Neuronal stem cell (in vitro differentiated cells): ENCODE measurements at regions not wholly inside any gene's neighbourhood (a gene's known extent, or its start where the extent isn't known, plus 50 kb on each side); places are given as distances from the start of the nearest gene placed in this dataset.

Experiments used
- DNase-seq: peaks from one replicate; pipeline ENCODE4 v3.0.0-alpha.2; 2013; ENCODE audit warnings: low spot score
- H2AFZ ChIP-seq: one replicate; pipeline ENCODE4 v1.6.1; 2013; ENCODE audit warnings: mild to moderate bottlenecking, low read length, inconsistent platforms
- H2AK5ac ChIP-seq: 2 replicates; pipeline ENCODE4 v1.6.1; 2013; ENCODE audit warnings: low read depth, mild to moderate bottlenecking, inconsistent platforms, low read length, moderate library complexity, mixed read lengths
- H2BK120ac ChIP-seq: 2 replicates; pipeline ENCODE4 v1.6.1; 2013; ENCODE audit warnings: low read depth, mild to moderate bottlenecking, inconsistent platforms, low read length, moderate library complexity, mixed read lengths
- H2BK12ac ChIP-seq: one replicate; pipeline ENCODE4 v1.6.1; 2013; ENCODE audit warnings: low read length, inconsistent platforms
- H2BK15ac ChIP-seq: 2 replicates; pipeline ENCODE4 v1.6.1; 2013; ENCODE audit warnings: mild to moderate bottlenecking, low read length, inconsistent platforms, mixed read lengths
- H2BK5ac ChIP-seq: one replicate; pipeline ENCODE4 v1.6.1; 2013; ENCODE audit warnings: inconsistent platforms, mild to moderate bottlenecking, low read length, moderate library complexity
- H3K14ac ChIP-seq: one replicate; pipeline ENCODE4 v1.6.1; 2013; ENCODE audit warnings: low read length, inconsistent platforms
- H3K18ac ChIP-seq: 2 replicates; pipeline ENCODE4 v1.6.1; 2013; ENCODE audit warnings: low read length, inconsistent platforms
- H3K23ac ChIP-seq: 2 replicates; pipeline ENCODE4 v1.6.1; 2013; ENCODE audit warnings: low read depth, mild to moderate bottlenecking, mixed read lengths, low read length, inconsistent platforms; ENCODE audit not compliant: poor library complexity
- H3K27ac ChIP-seq: replicated peaks from 3 replicates; pipeline ENCODE4 v1.5.1; 2013; ENCODE audit warnings: low read length, inconsistent platforms
- H3K27me3 ChIP-seq, 3 experiments: 2 replicates each; pipeline ENCODE4 v1.6.1; 2013; ENCODE audit warnings: low read length in 3 of 3, mild to moderate bottlenecking in 2 of 3, inconsistent platforms in 1 of 3, low read depth in 1 of 3, mixed read lengths in 1 of 3, moderate library complexity in 1 of 3; ENCODE audit not compliant: control insufficient read depth in 3 of 3, insufficient read depth in 3 of 3
- H3K36me3 ChIP-seq, 2 donors: replicated peaks in 1 of 2; 2 replicates each; pipeline ENCODE4 v1.6.1; 2013; ENCODE audit warnings: low read length in 2 of 2; ENCODE audit not compliant: control insufficient read depth in 2 of 2, insufficient read depth in 2 of 2
- H3K4ac ChIP-seq: 2 replicates; pipeline ENCODE4 v1.6.1; 2013; ENCODE audit warnings: inconsistent platforms, mild to moderate bottlenecking, low read length, moderate library complexity
- H3K4me1 ChIP-seq, 2 donors: 1 replicate in 1 of 2; 2 replicates in 1 of 2; pipeline ENCODE4 v1.6.1; 2013; ENCODE audit warnings: low read length in 2 of 2, low read depth in 1 of 2; ENCODE audit not compliant: control insufficient read depth in 2 of 2, insufficient read depth in 1 of 2
- H3K4me2 ChIP-seq: one replicate; pipeline ENCODE4 v1.6.1; 2013; ENCODE audit warnings: mild to moderate bottlenecking, low read length, inconsistent platforms; ENCODE audit not compliant: insufficient read depth, poor library complexity, severe bottlenecking
- H3K4me3 ChIP-seq, 2 donors: 2 replicates each; pipeline ENCODE4 v1.5.1; 2013; ENCODE audit warnings: low read length in 2 of 2, mild to moderate bottlenecking in 2 of 2, inconsistent platforms in 1 of 2, moderate library complexity in 1 of 2
- H3K79me1 ChIP-seq: one replicate; pipeline ENCODE4 v1.6.1; 2013; ENCODE audit warnings: low read depth, mild to moderate bottlenecking, inconsistent platforms, low read length, moderate library complexity
- H3K9ac ChIP-seq: one replicate; pipeline ENCODE4 v1.6.1; 2013; ENCODE audit warnings: mild to moderate bottlenecking, low read depth, low read length, inconsistent platforms; ENCODE audit not compliant: poor library complexity
- H3K9me3 ChIP-seq, 2 donors: replicated peaks in 1 of 2; 2 replicates each; pipeline versions ENCODE3 to v1.6.1; 2013; ENCODE audit warnings: low read length in 2 of 2, mild to moderate bottlenecking in 2 of 2, inconsistent platforms in 1 of 2, low read depth in 1 of 2, mixed read lengths in 1 of 2, moderate library complexity in 1 of 2; ENCODE audit not compliant: control insufficient read depth in 2 of 2, insufficient read depth in 1 of 2
- H4K8ac ChIP-seq: one replicate; pipeline ENCODE4 v1.6.1; 2013; ENCODE audit warnings: low read depth, mild to moderate bottlenecking, inconsistent platforms, low read length, moderate library complexity
- H4K91ac ChIP-seq: one replicate; pipeline ENCODE4 v1.6.1; 2013; ENCODE audit warnings: low read length, low read depth, mild to moderate bottlenecking, inconsistent platforms; ENCODE audit not compliant: poor library complexity
- WGBS, 2 donors: extraction: QIAGEN DNeasy Blood & Tissue Kit; methylation state at CpG; one replicate each; pipeline ENCODE4 v1.1.7; 2013; ENCODE audit warnings: missing lambda C conversion rate in 2 of 2, mixed read lengths in 1 of 2; ENCODE audit not compliant: insufficient read length in 2 of 2, insufficient replicate concordance in 1 of 2; ENCODE audit errors: extremely low coverage in 2 of 2; 5-methylcytosine and 5-hydroxymethylcytosine counted together

DNA sequence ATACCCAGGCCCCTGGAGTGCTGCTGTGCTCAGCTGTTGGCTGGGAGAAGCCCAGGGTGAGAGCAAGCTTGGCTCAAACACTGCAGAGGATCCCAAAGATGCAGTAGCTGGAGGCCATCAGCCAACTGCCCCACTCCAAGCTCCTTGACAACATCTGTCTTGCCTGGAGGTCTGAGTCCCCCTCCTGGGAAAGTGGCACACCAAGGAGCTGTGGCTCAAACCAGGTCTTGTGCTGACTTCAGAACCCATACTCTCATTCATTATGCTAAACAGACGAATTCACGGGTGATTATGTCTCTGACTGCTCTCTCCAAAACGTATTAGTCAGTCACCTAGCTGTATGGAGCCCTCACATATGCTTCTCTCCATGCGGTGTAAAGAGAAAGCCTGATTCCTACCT lies 206.1 kb downstream of the TTC32 start:
- Histone ChIP-seq H2BK5ac (no peak overlapping the region), H3K4me2 (no peak overlapping the region), H3K9me3 (no peaks in the 10 kb centered on the region), H4K91ac (no peak overlapping the region), H3K27ac (no peak overlapping the region), H3K36me3 (no peaks in the 10 kb centered on the region), H3K4me1 (peaks cover 0 to 5% of the 10 kb centered on the region in 2 donors), H2AFZ (no peak overlapping the region), H2AK5ac (no peak overlapping the region), H2BK12ac (no peak overlapping the region), H3K23ac (no peak overlapping the region), H3K9ac (no peak overlapping the region), H2BK15ac (no peak overlapping the region), H4K8ac (no peak overlapping the region), H3K14ac (no peak overlapping the region), H2BK120ac (no peak overlapping the region), H3K18ac (no peak overlapping the region), H3K4me3 (no peak overlapping the region), H3K27me3 (no peaks in the 10 kb centered on the region), H3K79me1 (no peaks in the 10 kb centered on the region), H3K4ac (no peak overlapping the region)
- WGBS, 2 donors, result no CpG with 5 or more reads among the region's 4 CpGs
- no peak for DNase-seq

DNA sequence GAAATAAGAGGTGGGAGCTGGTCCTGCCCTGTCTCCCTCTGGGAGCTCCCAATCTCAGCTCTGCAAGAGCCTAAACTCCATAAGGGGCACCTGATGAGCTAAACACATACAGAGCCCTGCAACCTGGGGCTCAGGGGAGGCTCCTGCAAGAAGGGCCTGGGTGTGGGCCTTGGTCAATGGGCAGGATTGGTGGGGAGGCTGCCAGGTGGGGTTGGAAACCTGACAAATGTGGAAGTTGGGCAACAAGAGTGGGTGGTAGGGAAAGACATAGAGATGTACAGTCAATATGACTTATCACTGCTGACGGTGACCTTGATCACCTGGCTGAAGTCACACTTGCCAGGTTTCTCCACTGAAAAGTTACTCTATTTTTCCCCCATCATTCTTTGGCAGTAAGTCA lies 209.9 kb downstream of the TTC32 start:
- Histone ChIP-seq H3K79me1 (no peaks in the 10 kb centered on the region), H2AFZ (no peak overlapping the region), H2AK5ac (no peak overlapping the region), H3K27ac (no peak overlapping the region), H3K9ac (no peak overlapping the region), H3K4ac (no peak overlapping the region), H3K9me3 (no peaks in the 10 kb centered on the region), H4K8ac (no peak overlapping the region), H3K14ac (no peak overlapping the region), H2BK12ac (no peak overlapping the region), H4K91ac (no peak overlapping the region), H3K4me2 (no peak overlapping the region), H2BK15ac (no peak overlapping the region), H3K23ac (no peak overlapping the region), H3K4me1 (no peaks in the 10 kb centered on the region), H3K27me3 (no peaks in the 10 kb centered on the region), H3K18ac (no peak overlapping the region), H3K4me3 (no peak overlapping the region), H2BK120ac (no peak overlapping the region), H3K36me3 (no peaks in the 10 kb centered on the region), H2BK5ac (no peak overlapping the region)
- no CpG with 5 or more reads among the region's 1 CpG for WGBS, 2 donors
- DNase-seq, result no peak

DNA sequence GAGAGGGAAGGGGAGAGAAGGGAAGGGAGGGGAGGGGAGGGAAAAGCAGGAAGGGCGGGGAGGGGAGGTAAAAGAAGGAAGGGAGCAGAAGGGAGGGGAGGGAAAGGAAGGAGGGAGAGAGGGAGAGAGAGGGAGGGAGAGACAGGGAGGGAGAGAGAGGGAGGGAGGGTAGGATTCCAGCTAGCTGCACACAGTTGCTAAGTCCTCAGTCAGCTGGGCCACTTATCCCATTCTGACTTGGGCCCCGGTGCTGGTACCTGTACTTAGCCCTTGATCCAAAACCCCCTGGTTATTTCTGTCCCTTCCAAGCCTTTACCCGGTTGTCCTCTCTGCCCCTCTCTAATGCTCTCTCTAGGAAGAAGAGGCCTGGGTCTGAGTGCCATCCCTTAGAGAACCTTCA lies 211.4 kb downstream of the TTC32 start:
- Histone ChIP-seq H3K23ac (no peak overlapping the region), H4K8ac (no peak overlapping the region), H3K27ac (no peak overlapping the region), H3K4me3 (no peak overlapping the region), H2BK5ac (no peak overlapping the region), H3K27me3 (no peaks in the 10 kb centered on the region), H3K9ac (no peak overlapping the region), H2BK12ac (no peak overlapping the region), H2AFZ (no peak overlapping the region), H2BK15ac (no peak overlapping the region), H3K36me3 (no peaks in the 10 kb centered on the region), H3K9me3 (no peaks in the 10 kb centered on the region), H3K18ac (no peak overlapping the region), H2BK120ac (no peak overlapping the region), H4K91ac (no peak overlapping the region), H3K4me2 (no peak overlapping the region), H3K4ac (no peak overlapping the region), H3K79me1 (no peaks in the 10 kb centered on the region), H3K4me1 (no peaks in the 10 kb centered on the region), H3K14ac (no peak overlapping the region), H2AK5ac (no peak overlapping the region)
- no CpG with 5 or more reads among the region's 3 CpGs for WGBS, 2 donors
- DNase-seq, result no peak

DNA sequence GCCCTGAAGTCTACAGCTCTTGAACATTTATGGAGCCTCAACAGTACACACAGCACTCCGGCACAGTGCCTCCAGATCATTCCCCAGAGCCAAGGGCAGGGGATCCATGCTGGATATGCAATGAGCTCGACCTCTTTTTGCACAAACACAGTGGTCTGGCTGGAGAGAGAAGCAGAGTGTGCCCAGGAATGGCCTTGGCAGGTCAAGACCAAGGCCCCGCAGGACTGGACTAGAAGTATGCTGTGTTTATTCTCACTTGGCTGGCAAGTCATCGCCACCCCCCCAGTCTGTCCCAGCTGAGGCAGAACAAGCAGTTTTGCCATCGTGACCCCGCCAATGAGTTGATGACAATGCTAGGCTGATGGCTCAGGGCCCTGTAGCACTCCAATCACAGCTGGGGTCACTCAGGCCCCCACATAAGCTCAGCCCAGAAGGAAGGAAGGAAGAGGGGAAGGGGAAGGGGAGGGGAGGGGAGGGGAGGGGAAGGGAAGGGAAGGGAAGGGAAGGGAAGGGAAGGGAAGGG lies 212.1 kb downstream of the TTC32 start:
- H3K27me3 ChIP-seq, result no peaks in the 10 kb centered on the region
- H3K9me3 ChIP-seq, result no peaks in the 10 kb centered on the region
- H3K27ac ChIP-seq, result no peak overlapping the region
- H4K8ac ChIP-seq, result no peak overlapping the region
- no peak overlapping the region for H3K18ac ChIP-seq
- no peaks in the 10 kb centered on the region for H3K79me1 ChIP-seq
- H2BK5ac ChIP-seq, result no peak overlapping the region
- no peak overlapping the region for H2AFZ ChIP-seq
- no CpG with 5 or more reads among the region's 6 CpGs for WGBS, 2 donors
- no peak overlapping the region for H2BK120ac ChIP-seq
- DNase-seq, result no peak
- H3K4me2 ChIP-seq, result no peak overlapping the region
- no peaks in the 10 kb centered on the region for H3K36me3 ChIP-seq
- no peak overlapping the region for H2BK12ac ChIP-seq
- no peak overlapping the region for H3K14ac ChIP-seq
- no peak overlapping the region for H3K4ac ChIP-seq
- no peak overlapping the region for H3K9ac ChIP-seq
- no peak overlapping the region for H3K23ac ChIP-seq
- H3K4me1 ChIP-seq, result no peaks in the 10 kb centered on the region
- H4K91ac ChIP-seq, result no peak overlapping the region
- no peak overlapping the region for H2BK15ac ChIP-seq
- no peak overlapping the region for H3K4me3 ChIP-seq
- H2AK5ac ChIP-seq, result no peak overlapping the region
